ENCODE measurements at regions not wholly inside any gene's neighbourhood (a gene's known extent, or its start where the extent isn't known, plus 50 kb on each side); places are given as distances from the start of the nearest gene placed in this dataset.

DNA sequence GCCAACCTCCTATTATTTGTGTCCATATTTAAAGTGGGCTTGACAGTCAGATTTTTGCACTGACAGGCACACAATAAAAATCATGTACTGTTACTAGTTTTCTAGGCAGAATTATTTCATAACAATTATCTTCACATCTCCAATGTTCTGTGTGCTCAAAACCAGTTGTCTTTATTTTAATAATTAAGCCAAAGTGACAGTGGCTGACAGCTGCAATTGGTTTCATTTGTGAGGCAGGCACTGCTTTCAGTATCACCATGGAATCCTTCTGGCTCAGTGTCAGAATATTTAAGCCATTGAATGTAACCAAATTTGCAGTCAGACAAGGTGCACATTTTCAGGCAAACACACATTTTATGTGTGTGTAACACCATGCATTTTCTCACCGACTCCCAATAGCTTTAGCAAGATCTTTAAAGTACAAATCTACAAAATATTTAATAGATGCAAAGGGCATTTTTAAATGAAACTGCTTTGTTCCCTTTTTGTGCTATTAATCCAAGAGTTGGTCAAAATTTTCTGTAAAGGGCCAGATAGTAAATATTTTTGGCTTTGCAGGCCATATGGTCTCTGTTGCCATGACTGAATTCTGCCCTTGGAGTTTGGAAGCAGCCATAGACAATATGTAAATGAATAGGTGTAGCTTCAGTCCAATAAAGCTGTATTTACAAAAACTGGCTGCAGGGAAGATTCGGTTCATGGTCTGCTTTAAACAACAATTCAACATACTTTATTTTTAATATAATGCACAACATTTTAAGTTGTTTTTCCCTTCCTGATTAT, 486.0 kb downstream of the KCNJ2 start:
- DNase-seq (ENCODE audit: low spot score): no peak

DNA sequence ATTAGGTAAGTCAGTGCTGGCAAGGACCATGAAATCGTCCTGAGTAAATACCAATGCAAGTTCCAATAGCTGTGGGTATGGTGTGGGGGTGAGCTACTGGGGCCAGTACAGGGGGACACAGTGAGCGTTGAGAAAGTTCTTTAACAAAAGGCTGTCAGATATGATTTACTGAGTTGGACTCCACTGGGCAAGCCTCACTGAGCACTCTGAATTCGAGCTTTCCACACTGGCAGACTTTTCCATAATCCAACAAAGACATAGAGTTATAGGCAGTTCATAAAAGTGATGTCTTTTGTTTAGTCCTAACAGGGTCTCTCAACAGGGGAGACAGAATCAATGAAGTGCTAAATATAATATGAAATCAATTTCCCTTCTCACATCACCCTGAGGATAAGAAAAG, 489.0 kb downstream of the KCNJ2 start:
- no peak for DNase-seq (ENCODE audit: low spot score)

DNA sequence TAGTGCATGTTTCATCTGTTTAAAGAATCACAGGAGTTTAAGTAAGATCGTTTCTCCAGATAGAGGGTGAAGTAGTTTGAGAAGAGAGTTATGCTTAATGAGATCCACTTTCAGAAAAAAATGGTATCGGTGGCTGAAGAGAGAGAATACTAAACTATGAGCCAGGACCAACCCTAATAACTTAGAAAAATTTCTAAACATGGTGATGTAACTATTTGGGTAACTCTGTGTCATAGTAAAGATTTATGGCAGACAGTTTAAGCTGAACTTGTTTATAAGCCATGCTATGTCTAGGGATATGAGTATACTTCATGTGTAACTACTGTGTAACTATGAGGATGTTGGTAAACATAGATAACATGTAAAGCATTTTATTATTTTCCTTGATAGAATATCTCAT, 489.5 kb downstream of the KCNJ2 start:
- no peak for DNase-seq (ENCODE audit: low spot score)

DNA sequence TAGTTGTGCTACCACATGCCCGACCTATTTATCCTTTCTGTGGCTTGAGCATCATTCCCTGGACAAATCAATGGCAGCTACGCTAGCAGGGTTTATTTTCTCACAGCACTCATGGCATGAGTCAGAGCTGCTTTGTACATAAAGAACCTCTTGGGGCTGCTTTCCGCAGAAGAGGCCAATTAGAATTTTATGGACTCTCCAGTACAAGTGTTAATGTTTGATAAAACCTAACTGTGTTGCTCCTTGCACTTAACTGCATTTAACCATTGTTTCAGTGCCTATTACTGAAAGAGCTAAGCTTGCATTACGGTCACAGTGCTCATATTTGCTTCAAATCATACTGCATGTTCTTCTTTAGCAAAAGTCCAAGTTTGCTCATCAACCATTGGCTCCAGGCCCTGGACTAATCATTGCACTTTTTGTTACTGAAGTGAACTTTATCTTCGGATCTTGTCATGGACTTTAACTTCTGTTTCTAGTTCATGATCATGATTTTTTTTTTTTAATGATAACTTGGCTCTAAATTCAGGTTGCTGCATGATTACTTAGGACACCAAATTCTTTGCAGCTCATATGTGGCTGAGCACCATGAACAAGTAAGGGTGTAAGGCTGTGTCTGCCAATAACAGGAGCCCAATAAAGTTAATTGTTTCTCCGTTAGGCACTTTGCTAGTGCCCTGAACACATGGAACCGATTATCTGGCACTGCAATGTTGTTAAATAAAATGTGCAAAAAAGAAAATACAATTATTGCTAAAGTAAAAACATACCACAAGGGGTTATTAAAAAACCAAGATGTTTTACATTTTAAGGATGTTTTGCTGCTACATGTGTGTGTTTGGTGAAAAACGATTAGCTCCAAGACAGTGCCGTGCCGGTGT, 492.2 kb downstream of the KCNJ2 start:
- no peak for DNase-seq (ENCODE audit: low spot score)

DNA sequence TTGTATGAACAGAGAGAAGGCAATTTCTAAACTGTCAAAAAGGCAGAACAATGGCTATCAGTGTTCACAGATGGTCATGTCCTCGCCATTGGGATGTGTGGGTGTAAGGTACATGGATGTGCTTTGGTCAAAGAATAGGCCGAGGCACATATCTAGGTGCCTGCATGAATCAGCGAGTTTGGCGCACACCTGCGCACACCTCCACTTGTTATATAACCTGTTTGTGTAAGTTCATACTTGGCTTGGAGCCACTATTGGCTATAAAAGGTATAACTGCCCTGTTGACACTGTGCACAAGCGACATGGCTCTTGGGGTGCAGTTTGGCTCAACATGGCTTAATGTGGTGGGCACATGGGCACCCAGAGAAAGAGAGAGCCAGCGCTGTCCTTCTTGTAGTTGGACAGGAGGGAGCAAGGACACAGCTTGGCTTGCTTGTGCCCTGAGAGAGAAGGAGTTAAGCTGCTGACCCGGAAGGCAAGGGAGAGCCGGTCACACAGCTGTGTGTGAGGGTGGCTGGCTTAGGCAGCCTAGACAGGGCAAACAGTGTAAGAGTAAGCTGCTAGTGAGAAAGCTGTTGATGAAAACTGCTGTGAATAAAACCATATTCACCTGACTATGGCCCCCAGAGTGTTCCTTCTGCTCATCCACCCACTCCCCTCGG, 499.1 kb downstream of the KCNJ2 start:
- DNase-seq (ENCODE audit: low spot score): no peak

DNA sequence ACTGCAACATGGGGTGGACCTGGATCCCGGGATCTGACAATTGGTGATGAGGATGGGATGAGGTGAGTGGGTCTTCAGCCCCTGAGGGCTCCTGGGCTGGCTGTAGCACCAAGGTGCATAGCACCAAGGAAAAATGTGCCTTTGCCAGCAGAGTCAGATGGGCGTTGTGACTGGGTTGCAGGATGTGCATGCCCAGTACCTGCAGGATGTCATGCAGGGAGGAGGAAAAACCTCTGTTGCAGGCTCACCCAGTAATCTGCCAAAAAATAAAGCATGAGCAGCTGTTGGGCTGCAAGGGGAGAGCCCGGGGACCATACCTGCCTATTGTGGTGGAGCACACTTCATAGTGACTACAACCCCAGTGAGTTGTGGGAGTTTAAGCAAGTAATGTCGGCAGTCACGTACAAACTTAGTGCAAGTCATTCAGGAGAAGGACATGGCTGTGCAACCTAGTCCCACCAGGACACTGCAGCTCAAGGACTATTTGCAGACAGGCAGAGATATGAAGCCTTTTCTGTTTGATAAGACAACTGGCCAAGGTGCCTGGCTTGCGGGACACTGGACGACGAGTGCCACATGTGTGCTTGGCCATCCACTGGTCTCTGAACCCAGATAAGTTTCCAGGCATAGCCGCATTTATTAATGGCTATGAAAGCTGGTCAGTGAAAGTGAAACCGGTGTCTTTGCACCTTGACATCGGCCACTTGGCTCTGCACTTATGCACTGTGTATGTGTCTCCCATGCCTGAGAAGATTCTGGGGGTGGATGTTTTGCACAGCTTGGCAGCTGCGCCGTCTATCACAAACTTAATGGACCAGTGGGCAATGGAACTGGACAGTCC, 499.8 kb downstream of the KCNJ2 start:
- DNase-seq (ENCODE audit: low spot score): no peak

DNA sequence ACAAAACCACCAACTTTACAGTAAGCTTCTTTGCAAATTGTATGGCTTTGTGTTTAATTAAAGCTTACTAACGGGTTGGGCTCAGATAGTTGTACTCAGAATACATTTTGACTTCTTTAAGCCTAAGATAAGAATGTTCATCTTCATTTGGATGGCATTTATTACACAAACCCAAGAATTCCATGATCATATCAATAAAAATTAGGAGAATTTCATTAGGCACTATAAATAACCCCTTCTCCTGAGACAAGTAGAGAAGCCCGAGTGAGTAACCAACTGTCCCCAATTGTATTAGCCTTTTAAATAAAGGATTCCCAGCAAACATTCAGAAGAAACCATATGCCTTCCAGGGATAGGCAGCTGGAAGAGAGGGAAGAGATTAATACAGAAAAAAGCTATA, 504.7 kb downstream of the KCNJ2 start:
- no peak for DNase-seq (ENCODE audit: low spot score)

DNA sequence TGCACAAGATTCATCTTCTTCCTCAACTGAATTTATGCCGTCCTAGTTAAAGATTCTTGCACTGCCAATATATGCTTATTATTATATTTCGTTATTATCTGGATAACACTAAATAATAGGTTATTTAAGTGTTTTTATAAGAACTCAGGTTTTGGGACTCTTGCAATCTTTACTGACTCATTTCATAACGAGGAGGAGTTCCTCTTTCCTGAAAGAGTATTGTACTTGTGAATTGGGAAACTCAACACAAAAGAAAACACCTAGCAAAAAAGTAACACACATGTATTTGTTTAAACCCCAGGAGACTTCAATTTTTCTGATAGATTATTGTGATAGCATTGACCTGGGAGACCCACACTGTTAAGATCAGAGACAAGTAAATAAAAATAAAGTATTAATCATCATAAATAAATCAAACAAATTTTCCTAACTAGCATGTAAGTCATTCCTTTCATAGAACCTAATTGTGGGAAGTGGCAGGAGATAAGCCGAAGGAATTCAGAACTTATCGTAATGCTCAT, 505.8 kb downstream of the KCNJ2 start:
- DNase-seq (ENCODE audit: low spot score): no peak

DNA sequence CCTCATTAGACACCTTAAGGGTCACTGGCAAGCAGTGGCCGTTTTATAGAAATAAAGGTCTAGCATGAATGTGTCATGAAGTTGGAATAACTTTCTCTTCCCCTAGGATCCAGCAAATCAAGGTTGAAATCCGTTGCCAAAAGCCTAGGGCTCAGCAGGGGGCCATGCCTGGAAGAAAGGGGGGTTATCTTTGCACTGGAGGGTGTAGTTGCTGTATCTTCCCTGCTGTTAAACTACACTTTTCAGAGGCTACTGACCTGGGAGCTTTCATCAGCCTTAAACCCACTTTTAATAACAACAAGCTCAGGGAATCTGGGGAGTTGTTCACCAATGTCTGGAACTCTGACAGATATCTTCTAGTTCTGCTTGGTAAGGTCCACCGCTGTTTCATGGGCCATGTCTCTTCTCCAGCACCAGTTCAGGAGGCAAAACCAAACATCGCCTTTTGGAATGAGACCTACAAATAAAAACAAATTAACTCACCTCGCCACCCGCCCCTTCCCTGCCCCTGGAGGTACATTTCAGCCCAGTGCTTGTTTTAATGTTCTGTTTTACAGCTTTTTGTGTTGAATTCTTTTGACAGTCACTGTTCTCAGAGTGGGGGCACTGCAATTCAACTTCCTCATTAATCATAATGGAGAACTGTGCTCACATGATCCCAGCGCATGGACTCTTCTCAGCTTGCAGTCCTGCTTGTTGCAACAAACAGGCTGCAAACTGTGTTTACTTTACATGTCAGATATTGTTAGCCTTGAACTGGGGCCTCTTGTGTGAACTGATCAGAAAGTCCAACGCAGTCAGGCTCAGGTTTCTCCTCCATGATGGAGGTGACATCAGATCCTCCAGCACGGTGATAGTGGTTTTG, 508.7 kb downstream of the KCNJ2 start:
- DNase-seq (ENCODE audit: low spot score): no peak

DNA sequence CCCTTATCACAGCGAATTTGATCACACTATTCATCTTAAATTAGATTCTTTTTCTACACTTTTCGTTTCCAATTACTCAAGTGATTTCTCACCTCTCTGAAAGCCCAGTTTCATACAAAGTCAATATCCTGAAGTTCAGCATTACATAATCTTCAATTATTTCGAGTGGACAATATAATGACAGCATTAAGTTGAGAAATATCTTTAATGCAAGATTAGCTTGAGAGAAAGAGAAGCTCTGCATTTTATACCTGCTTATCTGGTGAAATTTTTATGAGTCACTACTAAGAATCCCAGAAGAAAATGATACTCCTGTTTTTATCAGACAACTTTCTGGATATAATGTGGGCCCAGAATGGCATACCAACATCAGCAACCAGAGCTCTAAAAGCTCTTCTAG, 509.6 kb downstream of the KCNJ2 start:
- DNase-seq (ENCODE audit: low spot score): no peak

DNA sequence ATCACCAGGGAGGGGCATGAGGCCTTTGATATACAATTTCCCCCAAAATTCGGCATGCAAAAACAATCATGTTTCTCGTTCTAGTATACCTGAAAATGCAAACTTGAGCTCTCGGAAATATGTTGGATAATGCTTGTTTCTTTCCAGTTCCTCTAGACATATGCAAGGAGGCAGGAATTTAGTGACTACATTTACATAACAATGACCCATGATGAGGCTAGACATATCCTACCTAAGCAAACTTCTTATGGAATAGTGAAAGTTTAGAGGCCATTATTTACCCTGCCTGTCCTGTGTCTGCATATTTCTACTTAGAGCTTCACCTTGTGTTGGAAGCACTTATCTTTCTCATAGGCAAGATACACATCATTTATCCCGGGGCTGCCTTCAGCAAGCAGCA, 514.6 kb downstream of the KCNJ2 start:
- DNase-seq (ENCODE audit: low spot score): no peak

DNA sequence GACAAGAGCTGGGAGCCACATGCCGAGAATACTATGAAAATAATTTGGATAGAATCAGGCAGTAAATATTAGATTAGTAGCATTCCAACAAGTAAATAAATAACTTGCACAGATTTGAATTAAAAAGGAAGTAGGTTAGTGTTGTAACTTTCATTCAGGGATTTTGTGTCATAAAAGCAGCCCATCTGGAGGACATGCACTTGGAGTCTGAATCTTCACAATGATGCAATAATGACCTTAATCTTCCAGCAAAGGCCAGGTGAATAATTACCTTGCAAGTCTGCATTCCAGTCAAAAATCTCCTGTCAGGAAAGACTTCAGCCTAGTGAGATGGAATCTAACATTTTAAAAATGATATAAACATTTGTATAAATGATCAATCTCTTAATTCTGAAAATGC, 518.1 kb downstream of the KCNJ2 start:
- DNase-seq (ENCODE audit: low spot score): no peak

DNA sequence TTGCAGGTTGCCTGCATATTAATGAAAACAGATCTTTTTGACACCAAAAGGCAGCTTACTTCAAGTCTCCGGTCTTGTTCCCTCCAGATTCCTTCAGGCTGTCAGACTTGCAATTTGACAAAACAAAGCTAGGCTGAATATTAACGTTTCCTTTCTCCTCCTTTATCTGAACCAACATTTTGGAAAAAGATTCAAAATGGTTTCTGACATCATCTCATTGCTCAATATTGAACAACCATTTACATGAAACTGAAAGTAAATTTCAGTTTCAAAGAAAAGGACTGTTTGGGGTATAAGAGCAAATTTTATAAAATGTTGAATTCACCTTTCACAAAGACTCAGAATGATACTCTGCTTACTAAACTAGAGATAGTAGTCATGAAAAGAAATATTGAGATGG, 521.8 kb downstream of the KCNJ2 start:
- no peak for DNase-seq (ENCODE audit: low spot score)

DNA sequence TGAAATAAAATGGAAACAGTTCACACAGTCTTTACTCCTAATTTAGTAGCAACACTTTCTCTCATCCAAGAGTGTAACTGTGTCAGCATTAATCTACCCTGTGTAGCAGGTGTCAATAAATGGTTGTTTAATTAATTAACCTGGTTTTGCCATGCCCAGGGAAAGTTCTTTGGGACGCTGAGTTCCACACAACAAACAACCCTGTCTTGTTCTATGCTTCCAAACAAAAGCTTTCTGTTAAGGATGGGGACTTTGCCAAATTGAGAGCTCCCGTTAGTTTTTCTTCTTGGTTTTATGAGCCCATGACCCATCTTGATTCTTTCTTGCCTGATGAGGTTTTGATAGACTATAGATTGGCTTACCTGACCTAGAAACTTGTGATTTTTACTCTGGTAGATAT, 530.1 kb downstream of the KCNJ2 start:
- no peak for DNase-seq (ENCODE audit: low spot score)

DNA sequence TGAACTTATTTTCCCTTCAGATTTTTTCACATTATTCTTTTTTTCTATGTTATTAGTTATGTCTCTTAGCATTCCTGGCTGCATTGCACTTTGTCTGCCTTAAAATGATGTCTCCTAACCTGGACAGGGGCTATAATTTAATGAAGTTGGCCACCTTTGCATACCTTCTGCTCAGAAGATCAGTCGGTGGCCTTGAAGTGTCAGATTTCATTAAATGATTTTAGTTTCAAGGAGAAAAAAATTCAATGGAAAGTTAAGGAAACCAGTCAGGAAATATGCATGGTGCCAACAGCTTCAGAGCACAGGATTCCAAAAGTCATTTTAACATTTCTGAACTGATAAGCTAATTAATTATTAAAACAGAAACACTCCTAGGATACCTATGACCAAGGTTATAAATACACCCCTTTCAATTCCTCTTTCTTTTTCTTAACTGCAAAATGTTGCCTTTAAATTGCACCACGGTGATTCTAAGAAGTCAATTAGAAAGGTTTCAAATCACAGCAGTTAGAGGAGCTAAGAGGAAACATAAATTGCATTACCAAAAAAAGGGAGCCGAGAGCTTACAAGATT, 533.4 kb downstream of the KCNJ2 start:
- no peak for DNase-seq (ENCODE audit: low spot score)

DNA sequence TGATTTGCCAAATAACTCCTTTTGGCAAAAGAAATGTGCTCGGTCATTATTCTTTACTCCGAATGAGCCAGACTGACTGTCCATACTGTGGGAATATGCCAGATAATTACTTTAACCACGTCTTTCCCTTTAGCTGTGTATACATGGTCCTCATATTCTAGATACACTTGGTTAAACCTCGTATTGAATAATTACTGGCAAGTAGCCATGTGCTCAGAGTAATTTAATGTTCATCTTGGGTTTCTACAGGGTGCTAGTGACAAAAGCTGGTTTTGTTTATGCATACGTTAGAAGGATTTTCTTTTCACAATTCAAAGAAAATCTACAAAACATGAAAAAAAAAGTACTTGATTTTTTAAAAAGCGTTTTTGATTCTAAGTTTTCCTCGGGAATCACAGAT, 540.3 kb downstream of the KCNJ2 start:
- no peak for DNase-seq (ENCODE audit: low spot score)

DNA sequence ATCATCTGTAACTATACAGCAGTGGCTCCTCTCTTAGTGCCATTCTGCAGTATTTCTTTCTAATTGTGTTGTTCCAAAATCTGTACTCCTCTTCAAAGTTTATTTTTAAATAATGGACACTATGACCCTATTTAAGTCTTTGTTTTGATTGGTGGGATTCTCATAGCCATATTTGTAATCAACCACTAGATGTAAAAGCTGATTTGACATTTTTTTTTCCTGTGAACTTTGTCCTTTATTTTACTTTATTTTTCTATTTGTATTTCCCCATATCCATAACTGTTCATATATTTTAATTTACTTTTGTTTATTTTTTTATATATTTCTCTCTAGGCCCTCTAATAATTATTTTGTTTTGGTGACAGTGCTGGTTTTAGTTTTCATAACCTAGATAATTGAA, 544.4 kb downstream of the KCNJ2 start:
- DNase-seq (ENCODE audit: low spot score): no peak

DNA sequence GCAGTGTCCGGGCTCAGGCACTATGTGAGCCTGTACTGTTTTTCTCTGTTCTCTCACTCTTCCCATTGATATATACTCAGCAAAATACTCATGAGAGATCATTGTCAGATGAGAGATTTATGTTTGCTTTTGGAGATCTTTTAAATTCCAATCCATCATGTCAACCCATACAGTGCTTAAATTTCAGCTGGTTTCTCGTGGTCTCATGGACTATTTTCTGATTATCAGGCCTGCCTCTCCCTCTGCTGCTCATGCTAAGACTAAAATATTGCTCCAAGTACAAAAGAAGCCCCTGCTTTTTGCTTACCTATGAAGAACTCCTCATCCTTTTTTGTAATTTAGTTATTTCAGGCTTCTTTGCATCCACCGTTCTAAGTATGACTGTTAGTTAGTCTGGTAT, 547.2 kb downstream of the KCNJ2 start:
- DNase-seq (ENCODE audit: low spot score): no peak

DNA sequence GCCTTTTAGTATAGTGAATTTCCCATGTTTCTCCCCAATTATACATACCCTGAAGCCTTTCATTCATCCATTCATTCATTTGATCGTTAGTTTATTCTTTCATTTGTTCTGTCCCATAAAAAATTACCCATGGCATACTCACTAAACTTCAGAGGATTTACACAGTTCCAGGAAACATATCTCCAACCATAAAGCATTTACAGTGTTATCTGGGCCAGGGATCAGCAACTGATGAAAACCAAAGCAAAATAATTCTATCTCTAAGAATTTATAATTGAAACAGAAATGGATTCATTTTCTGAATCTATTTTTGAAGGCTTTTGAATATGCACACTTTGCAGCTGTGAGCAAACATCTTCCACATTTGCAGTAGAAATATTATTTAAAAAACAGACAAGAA, 547.7 kb downstream of the KCNJ2 start:
- no peak for DNase-seq (ENCODE audit: low spot score)

DNA sequence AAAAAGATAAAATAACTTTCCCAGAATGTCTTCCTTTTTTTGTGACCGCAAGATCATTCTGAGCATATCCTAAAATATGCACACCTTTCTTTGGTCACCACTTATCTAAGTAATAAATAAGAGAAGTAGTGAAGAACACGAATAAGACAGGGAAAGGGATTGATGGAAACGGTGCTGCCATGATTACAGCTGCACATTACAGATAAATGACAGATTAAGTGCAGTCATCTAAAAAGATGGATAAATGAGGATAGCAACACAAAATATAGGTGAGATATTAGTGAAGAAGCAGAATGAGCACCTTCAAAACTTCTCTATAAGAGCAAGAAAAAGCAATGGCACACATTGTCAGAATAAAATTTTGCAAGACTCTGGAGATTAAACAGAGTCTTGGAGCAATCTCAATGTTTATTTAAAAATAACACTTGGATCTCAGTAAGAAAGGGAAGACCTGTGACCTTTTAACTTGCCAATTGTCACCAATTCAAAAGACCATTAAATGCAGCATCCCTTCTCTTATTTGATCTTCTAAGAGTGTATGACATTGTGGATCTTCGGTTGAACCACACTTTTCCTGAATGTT, 567.1 kb downstream of the KCNJ2 start:
- no peak for DNase-seq (ENCODE audit: low spot score)

Measured in germinal center (tissue), 1 donor.